HepG2 (cell line): ENCODE measurements at regions not wholly inside any gene's neighbourhood (a gene's known extent, or its start where the extent isn't known, plus 50 kb on each side); places are given as distances from the start of the nearest gene placed in this dataset.

Source experiments
- ATAC-seq: fragments of 200-7000 bp; cut with Tn5 transposase; 3 replicates; pipeline ENCODE4 v1.9.1; 2020; ENCODE audit warnings: mild to moderate bottlenecking, moderate library complexity
- BruUV-seq: library from RNA; stranded (reverse); fragments of 400-500 nt; replicated peaks from 2 replicates; lab custom pipeline; 2021; lab: Mats Ljungman, UMichigan
- CTCF ChIA-PET: fragments of 300-600 bp; formaldehyde crosslinking; extraction: SDS; loops from one replicate; lab custom pipeline; 2021; ENCODE audit warnings: low total read pairs, inconsistent platforms, low intra/inter-chr PET ratio; lab: Yijun Ruan, JAX
- POLR2A ChIA-PET: fragments of 350-600 bp; sonication (Branson Sonifier 250); formaldehyde crosslinking; loops from one replicate; lab custom pipeline; 2020; ENCODE audit warnings: antibody characterized with exemption, inconsistent platforms; lab: Yijun Ruan, JAX
- DNase-seq: peaks from one replicate; pipeline ENCODE4 v3.0.0-alpha.2; 2015; ENCODE audit warnings: low spot score
- FAIRE-seq: peaks from 3 replicates; lab custom pipeline; 2011; peaks lifted over from hg19 to GRCh38; lab: Jason Lieb, UNC
- H2AFZ ChIP-seq: one replicate; pipeline ENCODE4 v1.6.1; 2011; ENCODE audit warnings: low read length, inconsistent platforms
- H3K27ac ChIP-seq: fragments of 300-600 bp; 3 replicates; pipeline ENCODE4 v1.8.0; 2011; ENCODE audit warnings: mixed run types, mild to moderate bottlenecking, mixed read lengths, low read length, inconsistent platforms; ENCODE audit not compliant: insufficient read depth; ENCODE audit errors: extremely low read length
- H3K27me3 ChIP-seq, 2 experiments: fragments of 200-600 bp in 1 of 2; 2 replicates in 1 of 2; 3 replicates in 1 of 2; pipeline versions ENCODE4 v1.6.0 to v1.8.0; 2011; ENCODE audit warnings: low read length in 2 of 2, mild to moderate bottlenecking in 2 of 2, moderate library complexity in 2 of 2, inconsistent platforms in 1 of 2; ENCODE audit not compliant: insufficient read depth in 2 of 2, control insufficient read depth in 1 of 2
- H3K36me3 ChIP-seq, 2 experiments: fragments of 200-600 bp in 1 of 2; replicated peaks in 1 of 2; 2 replicates in 1 of 2; 3 replicates in 1 of 2; pipeline versions ENCODE4 v1.5.1 to v1.8.0; 2011; ENCODE audit warnings: low read length in 2 of 2, inconsistent platforms in 1 of 2; ENCODE audit not compliant: insufficient read depth in 2 of 2, control insufficient read depth in 1 of 2
- H3K4me1 ChIP-seq: 2 replicates; pipeline ENCODE4 v1.5.1; 2012; ENCODE audit warnings: low read length, inconsistent platforms; ENCODE audit not compliant: insufficient read depth
- H3K4me2 ChIP-seq: 2 replicates; pipeline ENCODE4 v1.6.0; 2011; ENCODE audit warnings: low read depth, low read length, inconsistent platforms
- H3K4me3 ChIP-seq, 3 experiments: fragments of 200-600 bp in 1 of 3; sonication (generic), shearing (Covaris generic) in 1 of 3; replicated peaks in 1 of 3; 2 replicates each; pipeline ENCODE4 v1.5.1; 2011 to 2016; ENCODE audit warnings: low read length in 3 of 3, inconsistent platforms in 2 of 3, low read depth in 2 of 3, mild to moderate bottlenecking in 2 of 3, control low read depth in 1 of 3, mixed read lengths in 1 of 3; ENCODE audit not compliant: insufficient read depth in 1 of 3
- H3K79me2 ChIP-seq: one replicate; pipeline ENCODE4 v1.6.1; 2011; ENCODE audit warnings: low read length, inconsistent platforms; ENCODE audit not compliant: insufficient read depth
- H3K9ac ChIP-seq: 2 replicates; pipeline ENCODE4 v1.6.0; 2011; ENCODE audit warnings: mild to moderate bottlenecking, low read depth, low read length, inconsistent platforms; ENCODE audit not compliant: insufficient read depth
- H3K9me3 ChIP-seq: 2 replicates; pipeline ENCODE4 v1.5.1; 2012; ENCODE audit warnings: mild to moderate bottlenecking, low read length
- H4K20me1 ChIP-seq: 2 replicates; pipeline ENCODE4 v1.6.0; 2011; ENCODE audit warnings: inconsistent platforms, mild to moderate bottlenecking, low read length, moderate library complexity; ENCODE audit not compliant: insufficient read depth
- ATAD3A ChIP-seq: sonication (generic); formaldehyde crosslinking; IDR thresholded peaks from 2 replicates; pipeline ENCODE4 v1.4.0; 2020; ENCODE audit warnings: missing genetic modification reagents
- GFI1 ChIP-seq: sonication (generic); formaldehyde crosslinking; IDR thresholded peaks from 2 replicates; pipeline ENCODE4 v1.5.0; 2020; ENCODE audit warnings: missing genetic modification reagents, mild to moderate bottlenecking, borderline replicate concordance
- KLF9 ChIP-seq: IDR thresholded peaks from 2 replicates; pipeline ENCODE4 v1.6.1; 2016; ENCODE audit warnings: low read depth
- MAFK ChIP-seq, 2 experiments: IDR thresholded peaks in 1 of 2; conservative IDR thresholded peaks in 1 of 2; 2 replicates each; pipeline ENCODE4 v1.6.1; 2011; ENCODE audit warnings: improper control_type of control experiment in 2 of 2, low read length in 2 of 2
- PCBP2 ChIP-seq: fragments of 200-400 bp; formaldehyde crosslinking; optimal IDR thresholded peaks from 2 replicates; pipeline ENCODE3; 2018; ENCODE audit warnings: low read length, low read depth; ENCODE audit not compliant: poor library complexity, severe bottlenecking
- PHF20 ChIP-seq: sonication (generic); formaldehyde crosslinking; IDR thresholded peaks from 2 replicates; pipeline ENCODE4 v1.5.0; 2020; ENCODE audit warnings: mild to moderate bottlenecking, missing genetic modification reagents
- ZBTB8A ChIP-seq: sonication (generic); formaldehyde crosslinking; IDR thresholded peaks from 2 replicates; pipeline ENCODE4 v1.4.0; 2020; ENCODE audit warnings: mild to moderate bottlenecking, low read depth, missing genetic modification reagents, borderline replicate concordance
- ZNF121 ChIP-seq: sonication (generic); formaldehyde crosslinking; IDR thresholded peaks from 2 replicates; pipeline ENCODE4 v1.5.0; 2020; ENCODE audit warnings: mild to moderate bottlenecking, missing genetic modification reagents
- ZNF263 ChIP-seq: sonication (generic); formaldehyde crosslinking; IDR thresholded peaks from 2 replicates; pipeline ENCODE4 v1.4.0; 2020; ENCODE audit warnings: missing genetic modification reagents
- WGBS: methylation state at CpG from one replicate; pipeline ENCODE4 v1.1.6; 2017; ENCODE audit warnings: low lambda C conversion rate; 5-methylcytosine and 5-hydroxymethylcytosine counted together
- in situ Hi-C: cut with HindIII; loops from 2 replicates; pipeline ENCODE4 v1.10.0; 2017; ENCODE audit warnings: low pct_unique_long_range_greater_than_20kb; ENCODE audit not compliant: extremely low pct_ligation_motif_present
- intact Hi-C: fragments of 100-400 bp; cut with micrococcal nuclease; formaldehyde crosslinking; loops from one replicate; pipeline ENCODE4 v1.10.0; 2022; ENCODE audit not compliant: unreplicated experiment
- TF ChIP-seq, protein P1 (sequence below): sonication (generic); formaldehyde crosslinking; IDR thresholded peaks from 2 replicates; pipeline ENCODE4 v1.4.0; 2020; ENCODE audit warnings: missing genetic modification reagents
- TF ChIP-seq, protein P2 (sequence below): sonication (generic); formaldehyde crosslinking; IDR thresholded peaks from 2 replicates; pipeline ENCODE4 v1.5.0; 2020; ENCODE audit warnings: missing genetic modification reagents
- TF ChIP-seq, protein P3 (sequence below): IDR thresholded peaks from 2 replicates; pipeline ENCODE4 v1.4.0; 2020; ENCODE audit warnings: mild to moderate bottlenecking, missing genetic modification reagents

DNA sequence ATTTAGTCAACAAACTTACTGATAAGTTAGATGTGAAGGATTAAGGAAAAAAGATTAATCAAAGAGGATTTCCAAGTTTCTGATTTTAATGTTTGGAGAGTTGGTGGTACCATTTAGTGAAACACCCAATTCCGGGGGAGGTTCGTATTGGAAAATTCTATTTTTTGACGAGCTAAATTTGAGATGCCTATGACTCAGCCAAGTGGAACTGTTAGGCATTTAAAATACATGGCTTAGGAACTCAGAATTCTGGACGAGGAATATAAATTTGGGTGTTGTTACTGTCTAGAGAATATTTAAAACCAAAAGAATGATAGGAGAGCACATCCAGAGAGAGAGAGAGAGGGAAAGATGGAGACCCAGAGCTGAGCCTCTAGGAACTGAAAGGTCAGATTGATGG is 103.6 kb downstream of the TMX3 start:
- POLR2A ChIA-PET = no interaction called here
- 15% methylated on average over 4 of the region's 4 CpGs for WGBS

DNA sequence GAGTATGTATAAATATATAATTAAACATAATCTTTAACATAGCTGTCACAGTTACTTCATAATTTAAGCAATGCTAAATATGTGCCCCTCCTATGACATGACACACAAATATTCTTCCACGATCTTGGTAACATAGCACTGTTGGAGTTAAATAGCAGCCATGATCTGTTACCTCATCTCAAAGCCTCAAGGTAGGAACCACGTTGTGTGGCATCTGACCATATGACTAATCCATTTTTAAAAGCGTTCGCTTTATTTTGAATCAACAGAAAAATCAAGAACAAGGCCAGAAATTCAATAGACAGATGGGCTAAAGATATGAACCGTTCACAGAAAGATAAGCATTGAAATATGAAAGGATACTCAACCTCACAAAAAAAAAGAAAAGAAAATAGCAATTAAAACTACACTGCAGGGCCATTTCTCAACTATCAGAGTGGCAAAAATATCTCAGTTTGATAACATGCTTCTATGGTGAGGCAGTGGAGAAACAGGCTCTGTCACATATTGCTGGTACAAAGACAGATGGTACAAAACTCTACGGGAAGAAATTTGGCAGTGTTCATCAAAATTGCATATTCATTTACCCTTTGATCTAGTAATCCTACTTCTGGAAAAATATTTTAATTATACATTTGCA is 105.9 kb downstream of the TMX3 start:
- ATAC-seq (no peak), FAIRE-seq (no peak), DNase-seq (no peak)
- H3K79me2 ChIP-seq = no peaks in the 10 kb centered on the region
- no peaks in the 10 kb centered on the region for H3K36me3 ChIP-seq
- 29% methylated on average over 6 of the region's 6 CpGs for WGBS
- ChIA-PET POLR2A (no interaction called here), CTCF (no interaction called here)
- no peak overlapping the region for H3K9ac ChIP-seq
- in situ Hi-C loops (no loop called here), intact Hi-C loops (no loop called here)
- H3K4me1 ChIP-seq = no peaks in the 10 kb centered on the region
- H3K9me3 ChIP-seq = no peaks in the 10 kb centered on the region
- no peak overlapping the region for H2AFZ ChIP-seq
- H3K27ac ChIP-seq = no peak overlapping the region
- H3K4me3 ChIP-seq = no peak overlapping the region
- H3K27me3 ChIP-seq = no peaks in the 10 kb centered on the region
- BruUV-seq = no TSS peak
- H4K20me1 ChIP-seq = no peaks in the 10 kb centered on the region
- no peak overlapping the region for H3K4me2 ChIP-seq
- TF ChIP-seq ATAD3A (CRISPR knock-in tag) (no peak), PHF20 (CRISPR knock-in tag) (no peak), ZNF121 (CRISPR knock-in tag) (no peak), ZNF263 (CRISPR knock-in tag) (no peak), PCBP2 (no peak)
- TF ChIP-seq, protein P1, sequence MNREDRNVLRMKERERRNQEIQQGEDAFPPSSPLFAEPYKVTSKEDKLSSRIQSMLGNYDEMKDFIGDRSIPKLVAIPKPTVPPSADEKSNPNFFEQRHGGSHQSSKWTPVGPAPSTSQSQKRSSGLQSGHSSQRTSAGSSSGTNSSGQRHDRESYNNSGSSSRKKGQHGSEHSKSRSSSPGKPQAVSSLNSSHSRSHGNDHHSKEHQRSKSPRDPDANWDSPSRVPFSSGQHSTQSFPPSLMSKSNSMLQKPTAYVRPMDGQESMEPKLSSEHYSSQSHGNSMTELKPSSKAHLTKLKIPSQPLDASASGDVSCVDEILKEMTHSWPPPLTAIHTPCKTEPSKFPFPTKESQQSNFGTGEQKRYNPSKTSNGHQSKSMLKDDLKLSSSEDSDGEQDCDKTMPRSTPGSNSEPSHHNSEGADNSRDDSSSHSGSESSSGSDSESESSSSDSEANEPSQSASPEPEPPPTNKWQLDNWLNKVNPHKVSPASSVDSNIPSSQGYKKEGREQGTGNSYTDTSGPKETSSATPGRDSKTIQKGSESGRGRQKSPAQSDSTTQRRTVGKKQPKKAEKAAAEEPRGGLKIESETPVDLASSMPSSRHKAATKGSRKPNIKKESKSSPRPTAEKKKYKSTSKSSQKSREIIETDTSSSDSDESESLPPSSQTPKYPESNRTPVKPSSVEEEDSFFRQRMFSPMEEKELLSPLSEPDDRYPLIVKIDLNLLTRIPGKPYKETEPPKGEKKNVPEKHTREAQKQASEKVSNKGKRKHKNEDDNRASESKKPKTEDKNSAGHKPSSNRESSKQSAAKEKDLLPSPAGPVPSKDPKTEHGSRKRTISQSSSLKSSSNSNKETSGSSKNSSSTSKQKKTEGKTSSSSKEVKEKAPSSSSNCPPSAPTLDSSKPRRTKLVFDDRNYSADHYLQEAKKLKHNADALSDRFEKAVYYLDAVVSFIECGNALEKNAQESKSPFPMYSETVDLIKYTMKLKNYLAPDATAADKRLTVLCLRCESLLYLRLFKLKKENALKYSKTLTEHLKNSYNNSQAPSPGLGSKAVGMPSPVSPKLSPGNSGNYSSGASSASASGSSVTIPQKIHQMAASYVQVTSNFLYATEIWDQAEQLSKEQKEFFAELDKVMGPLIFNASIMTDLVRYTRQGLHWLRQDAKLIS (CRISPR knock-in tag) = no peak
- TF ChIP-seq, protein P2, sequence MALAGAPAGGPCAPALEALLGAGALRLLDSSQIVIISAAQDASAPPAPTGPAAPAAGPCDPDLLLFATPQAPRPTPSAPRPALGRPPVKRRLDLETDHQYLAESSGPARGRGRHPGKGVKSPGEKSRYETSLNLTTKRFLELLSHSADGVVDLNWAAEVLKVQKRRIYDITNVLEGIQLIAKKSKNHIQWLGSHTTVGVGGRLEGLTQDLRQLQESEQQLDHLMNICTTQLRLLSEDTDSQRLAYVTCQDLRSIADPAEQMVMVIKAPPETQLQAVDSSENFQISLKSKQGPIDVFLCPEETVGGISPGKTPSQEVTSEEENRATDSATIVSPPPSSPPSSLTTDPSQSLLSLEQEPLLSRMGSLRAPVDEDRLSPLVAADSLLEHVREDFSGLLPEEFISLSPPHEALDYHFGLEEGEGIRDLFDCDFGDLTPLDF (CRISPR knock-in tag) = no peak
- TF ChIP-seq, protein P3, sequence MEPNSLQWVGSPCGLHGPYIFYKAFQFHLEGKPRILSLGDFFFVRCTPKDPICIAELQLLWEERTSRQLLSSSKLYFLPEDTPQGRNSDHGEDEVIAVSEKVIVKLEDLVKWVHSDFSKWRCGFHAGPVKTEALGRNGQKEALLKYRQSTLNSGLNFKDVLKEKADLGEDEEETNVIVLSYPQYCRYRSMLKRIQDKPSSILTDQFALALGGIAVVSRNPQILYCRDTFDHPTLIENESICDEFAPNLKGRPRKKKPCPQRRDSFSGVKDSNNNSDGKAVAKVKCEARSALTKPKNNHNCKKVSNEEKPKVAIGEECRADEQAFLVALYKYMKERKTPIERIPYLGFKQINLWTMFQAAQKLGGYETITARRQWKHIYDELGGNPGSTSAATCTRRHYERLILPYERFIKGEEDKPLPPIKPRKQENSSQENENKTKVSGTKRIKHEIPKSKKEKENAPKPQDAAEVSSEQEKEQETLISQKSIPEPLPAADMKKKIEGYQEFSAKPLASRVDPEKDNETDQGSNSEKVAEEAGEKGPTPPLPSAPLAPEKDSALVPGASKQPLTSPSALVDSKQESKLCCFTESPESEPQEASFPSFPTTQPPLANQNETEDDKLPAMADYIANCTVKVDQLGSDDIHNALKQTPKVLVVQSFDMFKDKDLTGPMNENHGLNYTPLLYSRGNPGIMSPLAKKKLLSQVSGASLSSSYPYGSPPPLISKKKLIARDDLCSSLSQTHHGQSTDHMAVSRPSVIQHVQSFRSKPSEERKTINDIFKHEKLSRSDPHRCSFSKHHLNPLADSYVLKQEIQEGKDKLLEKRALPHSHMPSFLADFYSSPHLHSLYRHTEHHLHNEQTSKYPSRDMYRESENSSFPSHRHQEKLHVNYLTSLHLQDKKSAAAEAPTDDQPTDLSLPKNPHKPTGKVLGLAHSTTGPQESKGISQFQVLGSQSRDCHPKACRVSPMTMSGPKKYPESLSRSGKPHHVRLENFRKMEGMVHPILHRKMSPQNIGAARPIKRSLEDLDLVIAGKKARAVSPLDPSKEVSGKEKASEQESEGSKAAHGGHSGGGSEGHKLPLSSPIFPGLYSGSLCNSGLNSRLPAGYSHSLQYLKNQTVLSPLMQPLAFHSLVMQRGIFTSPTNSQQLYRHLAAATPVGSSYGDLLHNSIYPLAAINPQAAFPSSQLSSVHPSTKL (CRISPR knock-in tag) = no peak

More for the DNA sequence above, 103.6 kb downstream of the TMX3 start:
- FAIRE-seq = no peak
- Histone ChIP-seq H2AFZ (no peak overlapping the region), H3K27ac (no peak overlapping the region), H3K9ac (no peak overlapping the region), H3K4me1 (no peaks in the 10 kb centered on the region), H3K36me3 (no peaks in the 10 kb centered on the region), H3K9me3 (no peaks in the 10 kb centered on the region), H3K79me2 (no peaks in the 10 kb centered on the region), H3K4me2 (no peak overlapping the region), H4K20me1 (no peaks in the 10 kb centered on the region), H3K4me3 (no peak overlapping the region), H3K27me3 (no peaks in the 10 kb centered on the region)
- TF ChIP-seq GFI1 (no peak), MAFK (conservative IDR thresholded peaks at IDR 0.05 in 1 of 2, IDR thresholded peaks at IDR 0.05 in 1 of 2; ENCODE audit: low read length in 2 of 2) (no peak), KLF9 (CRISPR knock-in tag) (no peak), ZBTB8A (no peak)
- BruUV-seq = no TSS peak
- no peak for ATAC-seq
- in situ Hi-C loops (no loop called here), intact Hi-C loops (no loop called here)
- CTCF ChIA-PET = no interaction called here
- DNase-seq = no peak
